ENCODE measurements at regions not wholly inside any gene's neighbourhood (a gene's known extent, or its start where the extent isn't known, plus 50 kb on each side); places are given as distances from the start of the nearest gene placed in this dataset.
"Not testable (repeated sequence)": the region's sequence is repeated elsewhere in the genome, so short reads cannot be mapped to it uniquely, and the experiment has no call there.

GRCh38 chr10:130510755-130511154 is 374.6 kb downstream of the GLRX3 start:
- H3K4me3 ChIP-seq (ENCODE audit: low read length) = no peak overlapping the region
- TF ChIP-seq CTCF (IDR thresholded peaks at IDR 0.05; ENCODE audit: insufficient read depth, low read depth, low read length, missing control alignments) = no peak
- no peak for DNase-seq (ENCODE audit: low read depth)

- no peak overlapping the region for H3K4me3 ChIP-seq (ENCODE audit: low read length)
- DNase-seq (ENCODE audit: low read depth) = no peak
- TF ChIP-seq CTCF (IDR thresholded peaks at IDR 0.05; ENCODE audit: insufficient read depth, low read depth, low read length, missing control alignments) = no peak
These were observed 375.6 kb downstream of the GLRX3 start for GRCh38 chr10:130511766-130512165.

- DNase-seq (ENCODE audit: low read depth) = no peak
- H3K4me3 ChIP-seq (ENCODE audit: low read length) = no peak overlapping the region
- no peak for TF ChIP-seq CTCF (IDR thresholded peaks at IDR 0.05; ENCODE audit: insufficient read depth, low read depth, low read length, missing control alignments)
These were observed 376.7 kb downstream of the GLRX3 start for GRCh38 chr10:130512936-130513335.

- no peak for TF ChIP-seq CTCF (IDR thresholded peaks at IDR 0.05; ENCODE audit: insufficient read depth, low read depth, low read length, missing control alignments)
- no peak overlapping the region for H3K4me3 ChIP-seq (ENCODE audit: low read length)
- DNase-seq (ENCODE audit: low read depth) = no peak
These were observed 377.7 kb downstream of the GLRX3 start for GRCh38 chr10:130513686-130514476.

GRCh38 chr10:130515670-130516069 is 379.5 kb downstream of the GLRX3 start:
- no peak for DNase-seq (ENCODE audit: low read depth)
- H3K4me3 ChIP-seq (ENCODE audit: low read length) = no peak overlapping the region
- no peak for TF ChIP-seq CTCF (IDR thresholded peaks at IDR 0.05; ENCODE audit: insufficient read depth, low read depth, low read length, missing control alignments)

GRCh38 chr10:130516141-130516735 is 380.0 kb downstream of the GLRX3 start:
- DNase-seq (ENCODE audit: low read depth) = no peak
- TF ChIP-seq CTCF (IDR thresholded peaks at IDR 0.05; ENCODE audit: insufficient read depth, low read depth, low read length, missing control alignments) = no peak
- H3K4me3 ChIP-seq (ENCODE audit: low read length) = no peak overlapping the region

GRCh38 chr10:130518921-130519320 is 382.7 kb downstream of the GLRX3 start:
- H3K4me3 ChIP-seq (ENCODE audit: low read length); DNase-seq (ENCODE audit: low read depth): not testable (repeated sequence)

All from epithelial cell of esophagus (primary cell).